ENCODE measurements at regions not wholly inside any gene's neighbourhood (a gene's known extent, or its start where the extent isn't known, plus 50 kb on each side); places are given as distances from the start of the nearest gene placed in this dataset.

DNA sequence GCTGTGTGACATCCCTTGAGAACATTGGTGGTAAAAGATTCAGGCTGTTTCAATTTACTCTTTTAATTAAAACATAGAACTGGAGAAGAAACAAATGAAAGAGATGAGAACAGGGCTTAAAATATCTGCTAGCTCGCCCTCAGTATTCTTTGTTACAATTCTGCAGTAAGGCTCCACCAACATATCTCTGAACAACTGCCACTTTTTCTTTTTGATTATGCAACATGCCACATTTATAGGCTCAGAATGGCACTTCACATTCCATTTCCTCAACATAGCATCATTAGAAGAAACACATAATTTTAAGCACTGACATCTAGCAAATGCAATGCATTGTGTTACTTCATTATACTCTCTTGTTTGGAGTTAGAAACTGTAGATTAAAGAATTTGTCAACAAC is 1315.2 kb downstream of the LRFN5 start:
- no peak overlapping the region for H3K27ac Mint-ChIP-seq
- no peak for DNase-seq
- Histone ChIP-seq H3K27ac (ENCODE audit: low read length in 2 of 2) (no peak overlapping the region), H3K9ac (ENCODE audit: low read length) (no peak overlapping the region), H2AFZ (ENCODE audit: insufficient read depth, low read depth, low read length, poor library complexity, severe bottlenecking) (no peak overlapping the region), H3K79me2 (ENCODE audit: control insufficient read depth, insufficient read depth, low read length) (no peaks in the 10 kb centered on the region), H4K20me1 (ENCODE audit: control insufficient read depth, insufficient read depth, low read length, poor library complexity, severe bottlenecking) (no peaks in the 10 kb centered on the region), H3K4me1 (ENCODE audit: control insufficient read depth in 2 of 2, insufficient read depth in 2 of 2, low read length in 2 of 2) (no peaks in the 10 kb centered on the region), H3K9me3 (ENCODE audit: control extremely low read depth in 1 of 3, control insufficient read depth in 2 of 3, insufficient read depth in 1 of 3, low read length in 2 of 3) (no peaks in the 10 kb centered on the region), H3K27me3 (replicated peaks in 1 of 4; ENCODE audit: control extremely low read depth in 1 of 4, control insufficient read depth in 3 of 4, insufficient read depth in 4 of 4, low read length in 3 of 4) (no peaks in the 10 kb centered on the region), H3K4me2 (replicated peaks; ENCODE audit: low read depth, low read length, poor library complexity, severe bottlenecking) (no peak overlapping the region), H3K36me3 (replicated peaks in 1 of 2; ENCODE audit: control extremely low read depth in 1 of 2, control insufficient read depth in 1 of 2, extremely low read depth in 1 of 2, insufficient read depth in 2 of 2, low read length in 1 of 2) (no peaks in the 10 kb centered on the region), H3K4me3 (ENCODE audit: control extremely low read depth in 1 of 5, extremely low read depth in 1 of 5, insufficient read depth in 1 of 5, low read depth in 2 of 5, low read length in 4 of 5) (no peak overlapping the region)
- no peaks in the 10 kb centered on the region for H3K4me1 Mint-ChIP-seq
- intact Hi-C loops (cut with micrococcal nuclease) = no loop called here
- no peak overlapping the region for H3K4me3 Mint-ChIP-seq
- no peaks in the 10 kb centered on the region for H3K9me3 Mint-ChIP-seq (ENCODE audit: insufficient read depth)
- no CpG with 5 or more reads among the region's 1 CpG for WGBS (ENCODE audit: insufficient coverage)
- ChIA-PET POLR2A (no interaction called here), CTCF (no interaction called here)
- no peak for ATAC-seq (ENCODE audit: low read depth)
- no peaks in the 10 kb centered on the region for H3K27me3 Mint-ChIP-seq
- TF ChIP-seq EZH2 (IDR thresholded peaks at IDR 0.05; ENCODE audit: borderline replicate concordance, insufficient read depth, low read depth, low read length, poor library complexity, severe bottlenecking) = no peak
- TF ChIP-seq, protein P1, sequence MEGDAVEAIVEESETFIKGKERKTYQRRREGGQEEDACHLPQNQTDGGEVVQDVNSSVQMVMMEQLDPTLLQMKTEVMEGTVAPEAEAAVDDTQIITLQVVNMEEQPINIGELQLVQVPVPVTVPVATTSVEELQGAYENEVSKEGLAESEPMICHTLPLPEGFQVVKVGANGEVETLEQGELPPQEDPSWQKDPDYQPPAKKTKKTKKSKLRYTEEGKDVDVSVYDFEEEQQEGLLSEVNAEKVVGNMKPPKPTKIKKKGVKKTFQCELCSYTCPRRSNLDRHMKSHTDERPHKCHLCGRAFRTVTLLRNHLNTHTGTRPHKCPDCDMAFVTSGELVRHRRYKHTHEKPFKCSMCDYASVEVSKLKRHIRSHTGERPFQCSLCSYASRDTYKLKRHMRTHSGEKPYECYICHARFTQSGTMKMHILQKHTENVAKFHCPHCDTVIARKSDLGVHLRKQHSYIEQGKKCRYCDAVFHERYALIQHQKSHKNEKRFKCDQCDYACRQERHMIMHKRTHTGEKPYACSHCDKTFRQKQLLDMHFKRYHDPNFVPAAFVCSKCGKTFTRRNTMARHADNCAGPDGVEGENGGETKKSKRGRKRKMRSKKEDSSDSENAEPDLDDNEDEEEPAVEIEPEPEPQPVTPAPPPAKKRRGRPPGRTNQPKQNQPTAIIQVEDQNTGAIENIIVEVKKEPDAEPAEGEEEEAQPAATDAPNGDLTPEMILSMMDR (IDR thresholded peaks at IDR 0.05) = no peak

DNA sequence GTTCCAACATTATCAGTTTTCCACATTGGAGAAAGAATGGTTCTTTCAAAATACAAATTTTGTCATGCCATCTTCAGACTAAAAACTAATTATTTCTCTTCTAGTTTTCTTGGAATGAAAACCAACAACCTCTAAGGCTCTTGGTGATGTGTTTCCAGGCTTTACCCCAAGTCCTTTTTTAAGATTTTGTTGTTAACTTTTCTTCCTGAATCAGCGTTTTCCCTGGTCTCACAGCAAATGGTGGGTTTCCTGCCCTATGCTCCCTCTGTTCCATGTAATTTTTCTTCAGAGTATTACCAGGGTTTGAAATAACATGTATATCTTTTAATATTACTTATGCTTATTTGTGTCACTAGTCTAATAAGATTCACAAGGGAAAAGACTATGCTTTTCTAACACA is 1311.9 kb downstream of the LRFN5 start:
- Histone ChIP-seq H3K4me3 (ENCODE audit: control extremely low read depth in 1 of 5, extremely low read depth in 1 of 5, insufficient read depth in 1 of 5, low read depth in 2 of 5, low read length in 4 of 5) (no peak overlapping the region), H2AFZ (ENCODE audit: insufficient read depth, low read depth, low read length, poor library complexity, severe bottlenecking) (no peak overlapping the region), H3K79me2 (ENCODE audit: control insufficient read depth, insufficient read depth, low read length) (no peaks in the 10 kb centered on the region), H3K27me3 (replicated peaks in 1 of 4; ENCODE audit: control extremely low read depth in 1 of 4, control insufficient read depth in 3 of 4, insufficient read depth in 4 of 4, low read length in 3 of 4) (no peaks in the 10 kb centered on the region), H3K27ac (ENCODE audit: low read length in 2 of 2) (no peak overlapping the region), H4K20me1 (ENCODE audit: control insufficient read depth, insufficient read depth, low read length, poor library complexity, severe bottlenecking) (no peaks in the 10 kb centered on the region), H3K36me3 (replicated peaks in 1 of 2; ENCODE audit: control extremely low read depth in 1 of 2, control insufficient read depth in 1 of 2, extremely low read depth in 1 of 2, insufficient read depth in 2 of 2, low read length in 1 of 2) (no peaks in the 10 kb centered on the region), H3K9ac (ENCODE audit: low read length) (no peak overlapping the region), H3K4me1 (ENCODE audit: control insufficient read depth in 2 of 2, insufficient read depth in 2 of 2, low read length in 2 of 2) (no peaks in the 10 kb centered on the region), H3K9me3 (ENCODE audit: control extremely low read depth in 1 of 3, control insufficient read depth in 2 of 3, insufficient read depth in 1 of 3, low read length in 2 of 3) (peaks cover 0 to 3% (median 0%) of the 10 kb centered on the region in 3 donors), H3K4me2 (replicated peaks; ENCODE audit: low read depth, low read length, poor library complexity, severe bottlenecking) (no peak overlapping the region)
- TF ChIP-seq, protein P1 (IDR thresholded peaks at IDR 0.05) = no peak
- TF ChIP-seq EZH2 (IDR thresholded peaks at IDR 0.05; ENCODE audit: borderline replicate concordance, insufficient read depth, low read depth, low read length, poor library complexity, severe bottlenecking) = no peak
- ChIA-PET CTCF (no interaction called here), POLR2A (no interaction called here)
- H3K4me3 Mint-ChIP-seq = no peak overlapping the region
- peaks cover 3% of the 10 kb centered on the region for H3K9me3 Mint-ChIP-seq (ENCODE audit: insufficient read depth)
- H3K27me3 Mint-ChIP-seq = no peaks in the 10 kb centered on the region
- ATAC-seq (ENCODE audit: low read depth) (no peak), DNase-seq (no peak)
- H3K27ac Mint-ChIP-seq = no peak overlapping the region
- intact Hi-C loops (cut with micrococcal nuclease) = no loop called here
- WGBS (ENCODE audit: insufficient coverage) = no CpG with 5 or more reads among the region's 1 CpG
- no peaks in the 10 kb centered on the region for H3K4me1 Mint-ChIP-seq

All from B cell (primary cell).